ENCODE measurements at regions not wholly inside any gene's neighbourhood (a gene's known extent, or its start where the extent isn't known, plus 50 kb on each side); places are given as distances from the start of the nearest gene placed in this dataset.

DNA sequence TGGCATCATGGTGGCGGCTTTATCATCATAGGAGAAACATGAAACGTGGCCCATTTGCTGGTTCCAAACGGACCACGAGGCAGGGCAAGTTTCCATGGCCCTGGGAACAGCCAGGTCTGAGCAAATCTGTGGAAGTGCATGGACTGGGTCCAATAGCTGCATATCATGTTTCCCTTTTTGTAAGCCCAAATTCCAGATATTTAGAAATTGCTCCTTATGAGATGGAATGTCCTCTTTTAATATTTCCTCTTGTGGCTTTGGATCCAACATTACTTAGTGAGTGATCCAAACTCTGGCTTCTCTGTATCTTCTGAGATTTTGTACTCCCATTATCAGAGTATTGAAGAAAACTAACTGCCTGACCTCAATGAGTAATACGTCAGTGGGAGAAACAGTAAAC is 79.8 kb upstream of the FBXL7 start:
- TF ChIP-seq, protein P1, sequence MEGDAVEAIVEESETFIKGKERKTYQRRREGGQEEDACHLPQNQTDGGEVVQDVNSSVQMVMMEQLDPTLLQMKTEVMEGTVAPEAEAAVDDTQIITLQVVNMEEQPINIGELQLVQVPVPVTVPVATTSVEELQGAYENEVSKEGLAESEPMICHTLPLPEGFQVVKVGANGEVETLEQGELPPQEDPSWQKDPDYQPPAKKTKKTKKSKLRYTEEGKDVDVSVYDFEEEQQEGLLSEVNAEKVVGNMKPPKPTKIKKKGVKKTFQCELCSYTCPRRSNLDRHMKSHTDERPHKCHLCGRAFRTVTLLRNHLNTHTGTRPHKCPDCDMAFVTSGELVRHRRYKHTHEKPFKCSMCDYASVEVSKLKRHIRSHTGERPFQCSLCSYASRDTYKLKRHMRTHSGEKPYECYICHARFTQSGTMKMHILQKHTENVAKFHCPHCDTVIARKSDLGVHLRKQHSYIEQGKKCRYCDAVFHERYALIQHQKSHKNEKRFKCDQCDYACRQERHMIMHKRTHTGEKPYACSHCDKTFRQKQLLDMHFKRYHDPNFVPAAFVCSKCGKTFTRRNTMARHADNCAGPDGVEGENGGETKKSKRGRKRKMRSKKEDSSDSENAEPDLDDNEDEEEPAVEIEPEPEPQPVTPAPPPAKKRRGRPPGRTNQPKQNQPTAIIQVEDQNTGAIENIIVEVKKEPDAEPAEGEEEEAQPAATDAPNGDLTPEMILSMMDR (IDR thresholded peaks at IDR 0.05; ENCODE audit: poor library complexity): no peak
- TF ChIP-seq EZH2phosphoT487 (IDR thresholded peaks at IDR 0.05; ENCODE audit: low read depth, severe bottlenecking, unreplicated experiment): no peak
- no peak for TF ChIP-seq EZH2 (IDR thresholded peaks at IDR 0.05; ENCODE audit: borderline replicate concordance)
